ENCODE measurements at regions not wholly inside any gene's neighbourhood (a gene's known extent, or its start where the extent isn't known, plus 50 kb on each side); places are given as distances from the start of the nearest gene placed in this dataset.

DNA sequence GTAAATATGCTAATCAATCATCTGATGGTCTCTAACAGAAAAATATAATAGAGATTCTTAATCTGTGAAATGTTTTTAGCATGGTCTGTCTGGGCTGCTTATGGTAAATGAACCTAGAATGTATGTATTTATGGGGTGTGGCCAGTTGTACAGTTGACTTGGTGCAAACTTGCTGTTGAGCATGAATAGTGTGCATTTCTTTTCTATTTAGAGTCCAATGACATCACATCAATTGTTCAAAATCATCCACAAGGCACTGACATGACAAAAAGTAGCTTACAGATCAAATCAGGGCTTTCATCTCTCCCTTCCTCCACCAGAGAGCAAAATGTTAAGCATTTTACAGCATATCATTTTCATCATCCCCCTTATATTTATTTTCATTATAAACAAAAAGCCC lies 1010.3 kb downstream of the KCNT2 start:
- TF ChIP-seq POLR2AphosphoS5 (IDR thresholded peaks at IDR 0.05; ENCODE audit: insufficient read depth, low read depth, low read length), result no peak
- TF ChIP-seq CTCF (IDR thresholded peaks at IDR 0.05; ENCODE audit: extremely low read depth in 1 of 2, insufficient read depth in 1 of 2, low read depth in 1 of 2, low read length in 2 of 2), result no peak
- TF ChIP-seq EZH2 (IDR thresholded peaks at IDR 0.05; ENCODE audit: borderline replicate concordance, low read depth, low read length, severe bottlenecking), result no peak
